GM19455 (cell line): ENCODE measurements at regions not wholly inside any gene's neighbourhood (a gene's known extent, or its start where the extent isn't known, plus 50 kb on each side); places are given as distances from the start of the nearest gene placed in this dataset.
"Not testable (repeated sequence)": the region's sequence is repeated elsewhere in the genome, so short reads cannot be mapped to it uniquely, and the experiment has no call there.

Experiments
- ATAC-seq: cut with Tn5 transposase; IDR thresholded peaks from one replicate; pipeline ENCODE4 v1.9.1; 2021; ENCODE audit not compliant: unreplicated experiment

DNA sequence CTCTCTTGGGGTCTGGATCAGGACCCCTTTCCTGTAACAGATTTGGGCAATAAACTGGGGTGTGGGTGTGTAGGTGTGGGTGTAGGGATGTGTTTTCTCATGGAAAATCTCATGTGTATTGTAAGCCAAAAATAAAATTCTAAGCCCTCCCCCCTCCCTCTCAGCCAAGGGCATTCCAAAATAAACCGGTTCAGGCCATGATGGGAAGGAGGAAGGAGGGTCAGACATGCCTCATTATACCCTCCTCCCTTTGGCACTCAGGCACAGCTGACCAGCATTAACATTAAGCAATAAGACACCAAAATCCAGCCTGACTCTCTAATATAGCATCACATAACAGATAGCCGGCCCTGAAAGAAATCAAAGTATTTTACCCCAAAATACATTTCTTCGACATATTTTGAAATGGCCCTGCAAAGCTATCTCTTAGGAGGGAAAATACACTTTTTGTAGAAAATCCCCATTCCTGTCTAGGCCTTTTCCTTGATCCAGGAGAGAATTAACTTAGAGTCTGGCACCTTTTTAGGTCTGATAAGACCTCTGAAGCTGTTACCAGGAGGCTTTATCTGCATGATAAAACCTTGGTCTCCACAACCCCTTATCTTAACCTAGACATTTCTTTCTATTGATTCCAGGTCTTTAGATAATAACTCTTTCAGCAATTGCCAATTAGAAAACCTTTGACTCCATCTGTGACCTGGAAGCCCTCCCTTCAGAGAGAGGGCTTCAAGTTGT is 128.7 kb upstream of the COL5A2 start:
- ATAC-seq, result no peak

GRCh38 chr2:189309331-189309730 is 129.8 kb upstream of the COL5A2 start:
- ATAC-seq, result no peak

DNA sequence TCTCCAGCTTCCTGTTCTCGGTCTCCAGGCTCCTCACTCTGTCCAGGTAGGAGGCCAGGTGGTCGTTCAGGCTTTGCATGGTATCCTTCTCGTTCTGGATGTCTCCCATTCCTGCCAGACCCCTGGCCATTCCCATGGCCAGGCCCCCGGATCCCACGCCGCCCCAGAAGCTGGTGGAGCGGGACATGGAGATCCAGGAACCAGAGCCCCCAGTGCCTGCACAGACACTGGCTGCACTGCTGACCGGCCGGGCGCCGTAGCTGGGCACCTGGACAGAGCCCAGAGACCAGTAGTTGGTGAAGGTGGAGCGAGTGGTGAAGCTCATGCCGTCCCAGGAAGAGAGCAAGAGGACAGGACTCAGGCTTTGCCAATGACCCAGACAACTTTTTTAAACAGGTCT is 129.1 kb upstream of the WDR75 start:
- ATAC-seq, result no peak

- ATAC-seq, result no peak
Measured at GRCh38 chr2:189312643-189313042, 128.6 kb upstream of the WDR75 start.

DNA sequence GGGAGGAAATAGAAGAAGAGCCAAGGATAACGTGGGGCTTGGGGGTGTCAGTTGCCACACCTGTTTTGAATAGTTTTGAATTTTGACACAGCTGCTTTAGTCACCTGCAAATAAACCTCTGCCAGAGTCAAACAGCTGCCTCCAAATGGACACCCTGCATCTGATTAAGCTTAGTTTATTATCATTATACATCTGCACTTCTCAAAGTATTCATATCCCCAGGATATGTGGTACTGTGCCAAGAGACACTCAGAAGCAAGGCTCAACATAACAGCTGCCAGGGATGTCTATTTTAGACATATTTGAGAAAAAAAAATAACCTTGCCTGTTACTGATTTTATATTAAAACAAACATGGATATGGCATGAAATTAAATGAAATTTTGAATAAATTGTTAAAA is 122.5 kb upstream of the WDR75 start:
- ATAC-seq, result no peak

GRCh38 chr2:189319424-189319823 is 121.8 kb upstream of the WDR75 start:
- ATAC-seq, result not testable (repeated sequence)

GRCh38 chr2:189327879-189328847 is 113.1 kb upstream of the WDR75 start:
- no peak for ATAC-seq

DNA sequence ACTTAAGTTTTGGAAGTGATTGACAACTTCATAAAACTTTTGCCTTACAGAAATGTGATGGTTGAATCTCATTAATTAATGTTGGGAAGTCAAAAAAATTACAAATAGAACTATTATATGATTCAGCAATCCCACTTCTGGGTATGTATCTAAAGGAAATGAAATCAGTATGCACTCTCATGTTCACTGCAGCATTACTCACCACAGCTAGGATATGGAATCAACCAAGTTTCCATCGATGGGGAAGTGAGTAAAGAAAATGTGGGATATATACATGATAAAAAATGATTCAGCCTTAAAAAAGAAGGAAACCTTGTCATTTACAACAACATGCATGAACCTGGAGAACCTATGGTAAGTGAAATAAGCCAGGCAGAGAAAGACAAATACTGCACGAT is 112.4 kb upstream of the WDR75 start:
- no peak for ATAC-seq

- ATAC-seq, result no peak
Measured at GRCh38 chr2:189336276-189336975, 104.8 kb upstream of the WDR75 start.

DNA sequence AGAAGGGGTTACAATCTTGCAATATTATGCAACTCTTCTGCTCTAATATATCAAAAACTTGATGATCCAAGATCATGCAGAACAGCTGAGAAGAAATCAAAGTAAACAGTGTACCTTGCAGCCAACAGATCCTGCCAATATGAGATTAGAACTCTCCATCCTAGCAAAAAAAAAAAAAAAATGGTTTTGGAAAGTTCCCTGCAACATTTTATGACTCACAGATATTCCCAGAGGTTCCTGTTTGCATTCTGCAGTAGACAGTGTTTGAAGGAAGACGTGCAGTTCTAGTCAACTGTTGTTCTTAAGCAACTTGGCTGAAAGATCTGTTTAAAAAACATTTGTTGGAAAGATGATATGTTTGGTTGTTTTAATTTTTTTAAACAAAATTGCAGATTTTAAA is 103.6 kb upstream of the WDR75 start:
- no peak for ATAC-seq

- no peak for ATAC-seq
Measured at GRCh38 chr2:189338115-189338514, 103.2 kb upstream of the WDR75 start.

DNA sequence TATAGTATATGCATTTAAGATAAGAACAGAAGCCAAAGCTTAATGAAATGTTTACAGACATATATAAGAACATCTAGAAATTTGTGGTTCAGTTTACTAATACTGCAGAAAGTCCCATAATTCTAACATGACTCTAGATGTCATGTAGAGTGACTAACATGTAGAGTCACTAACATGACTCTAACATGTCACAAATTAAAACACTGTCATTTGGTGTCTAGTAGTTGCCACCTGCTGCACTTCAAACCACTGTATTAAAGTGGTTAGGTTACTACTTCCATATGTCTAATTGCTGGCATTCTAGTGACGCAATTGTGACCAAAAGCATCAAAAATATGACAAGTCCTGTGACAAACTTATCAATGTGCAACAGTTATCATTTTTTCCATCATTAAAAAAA is 100.2 kb upstream of the WDR75 start:
- ATAC-seq, result no peak

DNA sequence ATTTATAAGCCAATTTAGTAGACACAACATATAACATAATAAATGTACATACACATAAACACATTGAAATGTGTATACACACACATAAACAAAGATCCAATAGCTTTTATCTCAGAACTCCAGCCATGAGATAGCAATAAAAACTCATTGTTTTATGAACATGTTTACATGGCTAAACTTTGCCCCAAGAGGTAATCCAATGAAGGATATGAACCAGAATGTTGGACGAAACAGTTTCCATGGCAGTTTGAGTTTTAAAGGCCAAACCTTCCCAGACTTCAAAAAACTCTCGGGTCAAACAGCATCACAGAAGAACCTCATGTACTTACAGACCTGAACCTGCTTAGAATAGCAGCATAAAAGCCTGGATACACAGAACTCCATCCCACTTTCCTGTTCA is 97.2 kb upstream of the WDR75 start:
- no peak for ATAC-seq

DNA sequence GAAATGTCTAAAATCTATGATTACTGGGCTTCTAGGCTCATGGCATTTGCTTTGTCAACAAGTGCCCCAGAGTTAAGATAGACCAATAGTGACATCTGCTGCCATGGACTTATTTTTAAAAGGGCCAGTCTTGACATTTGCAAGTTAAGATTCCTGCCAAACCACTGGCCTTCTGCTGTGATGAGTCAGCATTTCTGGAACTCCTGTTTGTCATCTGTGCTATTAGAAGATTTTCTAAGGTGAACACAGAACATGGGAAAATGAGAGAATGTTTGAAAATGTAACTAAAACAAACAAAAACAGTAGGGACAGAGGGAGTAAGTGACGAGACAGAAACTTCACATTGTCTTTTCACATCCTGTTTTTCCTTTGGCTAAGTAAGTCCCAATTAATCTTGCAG is 93.7 kb upstream of the WDR75 start:
- ATAC-seq, result peak; percentile 62

GRCh38 chr2:189348369-189348768 is 92.9 kb upstream of the WDR75 start:
- ATAC-seq, result no peak

GRCh38 chr2:189350540-189351209 is 90.6 kb upstream of the WDR75 start:
- ATAC-seq, result no peak

GRCh38 chr2:189351933-189352332 is 89.3 kb upstream of the WDR75 start:
- ATAC-seq, result not testable (repeated sequence)

DNA sequence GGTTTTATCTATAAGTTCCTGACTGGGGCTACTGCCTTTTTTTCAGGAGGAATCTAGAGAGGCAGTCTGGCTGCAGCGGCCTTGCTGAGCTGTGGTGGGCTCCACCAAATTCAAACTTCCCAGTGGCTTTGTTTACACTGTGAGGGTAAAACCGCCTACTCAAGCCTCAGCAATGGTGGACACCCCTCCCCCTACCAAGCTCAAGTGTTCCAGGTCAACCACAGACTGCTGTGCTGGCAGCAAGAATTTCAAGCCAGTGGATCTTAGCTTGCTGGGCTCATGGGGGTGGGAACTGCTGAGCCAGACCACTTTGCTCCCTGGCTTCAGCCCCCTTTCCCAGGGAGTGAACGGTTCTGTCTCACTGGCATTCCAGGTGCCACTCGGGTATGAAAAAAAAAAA is 83.9 kb upstream of the WDR75 start:
- not testable (repeated sequence) for ATAC-seq

GRCh38 chr2:189360861-189361260 is 80.4 kb upstream of the WDR75 start:
- no peak for ATAC-seq

DNA sequence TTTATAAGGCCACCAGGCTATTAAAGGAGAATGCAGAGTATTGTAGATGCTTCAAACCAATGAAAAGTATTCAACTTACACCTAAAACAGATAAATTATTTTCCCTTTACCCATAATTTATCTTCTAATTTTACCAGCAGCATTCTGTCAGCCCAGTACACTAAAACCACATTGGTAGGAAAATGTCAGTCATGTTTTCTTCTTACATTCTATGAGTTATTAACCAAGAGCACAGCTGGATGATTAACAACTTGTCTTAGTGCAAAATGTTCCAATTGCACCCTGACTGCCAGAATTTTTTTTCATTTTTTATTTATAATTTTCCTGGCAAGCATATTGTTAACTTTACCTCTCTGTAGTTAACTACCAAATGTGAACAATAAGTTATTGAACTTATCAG is 79.0 kb upstream of the WDR75 start:
- no peak for ATAC-seq

GRCh38 chr2:189363559-189363958 is 77.7 kb upstream of the WDR75 start:
- ATAC-seq, result no peak
